ENCODE measurements at regions not wholly inside any gene's neighbourhood (a gene's known extent, or its start where the extent isn't known, plus 50 kb on each side); places are given as distances from the start of the nearest gene placed in this dataset.

DNA sequence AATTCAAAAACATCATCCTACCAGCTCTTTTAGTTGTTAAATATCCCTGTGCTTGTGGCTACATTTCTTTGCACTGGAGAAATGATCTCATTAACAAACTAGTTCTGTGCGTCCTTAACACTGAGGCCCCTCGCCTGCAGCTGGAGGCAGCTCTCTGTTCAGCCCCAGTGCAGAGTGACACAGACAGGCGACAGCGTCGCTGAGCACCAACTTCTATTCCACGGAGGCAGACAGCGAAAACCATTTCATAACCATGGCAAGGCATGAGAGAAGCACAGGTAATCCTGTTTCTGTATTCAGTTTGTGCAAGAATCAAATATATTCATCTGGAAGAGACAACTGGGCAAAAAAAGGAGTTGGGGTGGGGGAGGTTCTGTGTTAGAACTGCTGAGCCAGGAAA is 530.7 kb downstream of the ZIC1 start:
- Mint-ChIP-seq H3K27ac (ENCODE audit: low read depth, unreplicated experiment) (no peak overlapping the region), H3K36me3 (ENCODE audit: insufficient read depth, unreplicated experiment) (no peaks in the 10 kb centered on the region), H3K4me3 (ENCODE audit: unreplicated experiment) (no peak overlapping the region), H3K27me3 (ENCODE audit: insufficient read depth, unreplicated experiment) (peaks cover 10% of the 10 kb centered on the region), H3K4me1 (ENCODE audit: insufficient read depth, unreplicated experiment) (peaks cover 10% of the 10 kb centered on the region), H3K9me3 (ENCODE audit: unreplicated experiment) (no peaks in the 10 kb centered on the region)
- TF ChIP-seq CTCF (IDR thresholded peaks at IDR 0.05; ENCODE audit: unreplicated experiment), result no peak
- no peak for DNase-seq (ENCODE audit: unreplicated experiment)
- intact Hi-C loops (cut with micrococcal nuclease), result no loop called here
- CTCF ChIA-PET, result no interaction called here
- no TSS peak for BruUV-seq (replicated peaks)
- POLR2A ChIA-PET, result no interaction called here

- TF ChIP-seq CTCF (IDR thresholded peaks at IDR 0.05; ENCODE audit: unreplicated experiment), result no peak
- Mint-ChIP-seq H3K4me3 (ENCODE audit: unreplicated experiment) (no peak overlapping the region), H3K36me3 (ENCODE audit: insufficient read depth, unreplicated experiment) (no peaks in the 10 kb centered on the region), H3K9me3 (ENCODE audit: unreplicated experiment) (no peaks in the 10 kb centered on the region), H3K4me1 (ENCODE audit: insufficient read depth, unreplicated experiment) (peaks cover 10% of the 10 kb centered on the region), H3K27me3 (ENCODE audit: insufficient read depth, unreplicated experiment) (peaks cover 2% of the 10 kb centered on the region), H3K27ac (ENCODE audit: low read depth, unreplicated experiment) (no peak overlapping the region)
- BruUV-seq (replicated peaks), result no TSS peak
- ChIA-PET CTCF (interaction anchor here (1.0 kb wide), 1 partner anchor 61 kb away, joined by 3 read pairs; no protein-coding TSS in a partner anchor), POLR2A (no interaction called here)
- intact Hi-C loops (cut with micrococcal nuclease), result no loop called here
- no peak for DNase-seq (ENCODE audit: unreplicated experiment)
Measured at GRCh38 chr3:147940405-147941193, 531.4 kb downstream of the ZIC1 start.

- intact Hi-C loops (cut with micrococcal nuclease), result no loop called here
- DNase-seq (ENCODE audit: unreplicated experiment), result no peak
- H3K4me1 Mint-ChIP-seq (ENCODE audit: insufficient read depth, unreplicated experiment), result peaks cover 20% of the 10 kb centered on the region
- H3K4me3 Mint-ChIP-seq (ENCODE audit: unreplicated experiment), result no peak overlapping the region
- ChIA-PET CTCF (no interaction called here), POLR2A (no interaction called here)
- no peaks in the 10 kb centered on the region for H3K36me3 Mint-ChIP-seq (ENCODE audit: insufficient read depth, unreplicated experiment)
- TF ChIP-seq CTCF (IDR thresholded peaks at IDR 0.05; ENCODE audit: unreplicated experiment), result no peak
- BruUV-seq (replicated peaks), result no TSS peak
- no peaks in the 10 kb centered on the region for H3K9me3 Mint-ChIP-seq (ENCODE audit: unreplicated experiment)
- H3K27ac Mint-ChIP-seq (ENCODE audit: low read depth, unreplicated experiment), result no peak overlapping the region
- H3K27me3 Mint-ChIP-seq (ENCODE audit: insufficient read depth, unreplicated experiment), result no peaks in the 10 kb centered on the region
Measured at GRCh38 chr3:147941969-147942368, 532.8 kb downstream of the ZIC1 start.

GRCh38 chr3:147943265-147943945 is 534.2 kb downstream of the ZIC1 start:
- peak; percentile 71 for DNase-seq (ENCODE audit: unreplicated experiment)
- POLR2A ChIA-PET, result no interaction called here
- no peaks in the 10 kb centered on the region for H3K27me3 Mint-ChIP-seq (ENCODE audit: insufficient read depth, unreplicated experiment)
- H3K27ac Mint-ChIP-seq (ENCODE audit: low read depth, unreplicated experiment), result no peak overlapping the region
- CTCF ChIA-PET, result no interaction called here
- intact Hi-C loops (cut with micrococcal nuclease), result no loop called here
- H3K9me3 Mint-ChIP-seq (ENCODE audit: unreplicated experiment), result no peaks in the 10 kb centered on the region
- no peak overlapping the region for H3K4me3 Mint-ChIP-seq (ENCODE audit: unreplicated experiment)
- peaks cover 20% of the 10 kb centered on the region for H3K4me1 Mint-ChIP-seq (ENCODE audit: insufficient read depth, unreplicated experiment)
- no peak for TF ChIP-seq CTCF (IDR thresholded peaks at IDR 0.05; ENCODE audit: unreplicated experiment)
- no peaks in the 10 kb centered on the region for H3K36me3 Mint-ChIP-seq (ENCODE audit: insufficient read depth, unreplicated experiment)
- BruUV-seq (replicated peaks), result no TSS peak
